Fibroblast of mammary gland (primary cell): ENCODE measurements at regions not wholly inside any gene's neighbourhood (a gene's known extent, or its start where the extent isn't known, plus 50 kb on each side); places are given as distances from the start of the nearest gene placed in this dataset.
A peak's percentile ranks its signal among the peaks of the same experiment; 100 is the strongest.

Source experiments
- DNase-seq: peaks from one replicate; pipeline ENCODE4 v3.0.0-alpha.2; 2010; ENCODE audit warnings: low read depth
- H3K4me3 ChIP-seq: 2 replicates; pipeline ENCODE4 v1.5.1; 2011; ENCODE audit warnings: low read depth, mild to moderate bottlenecking, low read length, moderate library complexity; ENCODE audit not compliant: control insufficient read depth
- CTCF ChIP-seq: conservative IDR thresholded peaks from 2 replicates; pipeline ENCODE4 v1.5.1; 2011; ENCODE audit warnings: low read depth, low read length, inconsistent platforms; ENCODE audit not compliant: control insufficient read depth, insufficient read depth

GRCh38 chr1:229971141-229971540, 95.9 kb upstream of the GALNT2 start:
- no peak overlapping the region for H3K4me3 ChIP-seq
- TF ChIP-seq CTCF = no peak
- no peak for DNase-seq

- TF ChIP-seq CTCF = no peak
- no peak for DNase-seq
- no peak overlapping the region for H3K4me3 ChIP-seq
Measured at GRCh38 chr1:229972600-229973296, 94.3 kb upstream of the GALNT2 start.

DNA sequence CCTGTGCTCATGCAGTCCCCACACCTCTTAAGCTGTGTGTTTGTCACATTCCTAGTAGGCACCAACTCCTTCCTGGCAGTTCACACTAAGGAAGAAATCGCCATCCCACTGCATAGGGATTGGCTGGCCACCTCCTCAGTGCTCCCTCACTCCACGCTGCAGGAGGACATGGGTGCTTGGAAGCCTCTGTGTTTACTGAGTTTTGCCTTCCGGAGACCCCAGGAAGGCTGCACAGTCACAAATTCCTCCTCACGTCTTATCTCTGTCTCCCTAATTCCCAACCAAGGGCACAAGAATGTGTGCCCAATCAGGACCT, 93.8 kb upstream of the GALNT2 start:
- TF ChIP-seq CTCF = no peak
- no peak for DNase-seq
- no peak overlapping the region for H3K4me3 ChIP-seq

DNA sequence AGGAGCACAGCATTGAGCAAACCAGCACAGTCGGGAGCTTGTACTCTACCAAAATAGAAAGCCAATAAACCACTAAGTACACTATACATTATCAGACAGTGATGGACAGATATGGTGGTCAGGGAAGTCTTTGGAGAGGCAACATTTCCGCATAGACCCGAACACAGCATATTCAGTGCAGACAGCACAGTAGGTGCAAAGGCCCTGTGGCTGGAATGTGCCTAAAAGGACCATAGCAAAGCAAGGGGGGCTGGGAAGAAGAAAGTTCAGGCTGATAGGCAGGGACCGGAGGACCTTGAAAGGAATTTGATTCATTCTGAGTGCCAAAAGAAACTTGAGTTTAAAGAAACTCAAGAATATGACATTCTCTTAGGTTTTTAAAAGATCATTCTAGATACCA, 92.0 kb upstream of the GALNT2 start:
- H3K4me3 ChIP-seq = no peak overlapping the region
- TF ChIP-seq CTCF = no peak
- no peak for DNase-seq

DNA sequence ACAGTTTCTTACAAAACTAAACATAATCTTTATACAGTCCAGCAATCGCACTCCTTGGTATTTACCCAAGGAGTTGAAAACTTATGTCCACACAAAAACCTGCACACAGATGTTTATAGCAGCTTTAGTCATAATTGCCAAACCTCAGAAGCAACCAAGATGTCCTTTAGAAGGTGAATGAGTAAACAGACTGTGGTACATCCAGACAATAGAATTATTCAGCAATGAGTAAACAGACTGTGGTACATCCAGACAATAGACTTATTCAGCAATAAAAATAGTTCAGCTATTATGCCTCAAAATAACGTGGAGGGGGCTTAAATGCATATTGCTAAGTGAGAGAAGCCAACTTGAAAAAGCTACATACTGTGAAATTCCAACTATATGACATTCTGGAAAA, 87.0 kb upstream of the GALNT2 start:
- TF ChIP-seq CTCF = no peak
- no peak overlapping the region for H3K4me3 ChIP-seq
- peak; percentile 14 for DNase-seq

DNA sequence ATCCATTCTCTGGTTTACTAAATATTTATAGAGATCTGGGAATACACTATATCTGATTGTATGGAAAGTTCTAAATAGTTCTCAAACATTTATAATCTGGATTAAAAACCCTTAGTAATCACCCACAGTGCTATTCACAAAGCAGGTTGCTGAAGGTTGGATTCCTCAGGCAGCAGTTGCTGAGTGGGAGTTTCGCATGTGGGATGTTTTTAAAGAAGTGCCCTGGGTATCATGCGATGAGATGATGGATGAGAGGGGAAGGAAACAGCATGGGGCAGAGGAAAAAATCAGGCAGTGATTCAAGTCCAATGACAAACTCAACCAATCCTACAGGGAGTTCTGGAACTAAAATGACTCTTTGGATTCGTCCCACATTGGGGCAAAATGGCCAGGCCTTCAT, 85.3 kb upstream of the GALNT2 start:
- DNase-seq = no peak
- no peak overlapping the region for H3K4me3 ChIP-seq
- TF ChIP-seq CTCF = no peak

- no peak for DNase-seq
- H3K4me3 ChIP-seq = no peak overlapping the region
- TF ChIP-seq CTCF = no peak
Measured at GRCh38 chr1:229984310-229984991, 82.6 kb upstream of the GALNT2 start.
